ENCODE measurements at regions not wholly inside any gene's neighbourhood (a gene's known extent, or its start where the extent isn't known, plus 50 kb on each side); places are given as distances from the start of the nearest gene placed in this dataset.
"Not testable (repeated sequence)": the region's sequence is repeated elsewhere in the genome, so short reads cannot be mapped to it uniquely, and the experiment has no call there.

- no peak overlapping the region for H3K4me3 ChIP-seq (ENCODE audit: low read depth, low read length)
- TF ChIP-seq CTCF (IDR thresholded peaks at IDR 0.05; ENCODE audit: borderline replicate concordance, insufficient read depth, low read depth, low read length), result no peak
These were observed 438.2 kb upstream of the MAP2 start for GRCh38 chr2:208985644-208986043.

GRCh38 chr2:208990716-208991115, 433.1 kb upstream of the MAP2 start:
- no peak overlapping the region for H3K4me3 ChIP-seq (ENCODE audit: low read depth, low read length)
- TF ChIP-seq CTCF (IDR thresholded peaks at IDR 0.05; ENCODE audit: borderline replicate concordance, insufficient read depth, low read depth, low read length), result no peak

- no peak for TF ChIP-seq CTCF (IDR thresholded peaks at IDR 0.05; ENCODE audit: borderline replicate concordance, insufficient read depth, low read depth, low read length)
- no peak overlapping the region for H3K4me3 ChIP-seq (ENCODE audit: low read depth, low read length)
These were observed 423.9 kb upstream of the MAP2 start for GRCh38 chr2:208999911-209000310.

GRCh38 chr2:209002054-209002453, 421.8 kb upstream of the MAP2 start:
- H3K4me3 ChIP-seq (ENCODE audit: low read depth, low read length), result no peak overlapping the region
- TF ChIP-seq CTCF (IDR thresholded peaks at IDR 0.05; ENCODE audit: borderline replicate concordance, insufficient read depth, low read depth, low read length), result no peak

GRCh38 chr2:209005371-209005770, 418.5 kb upstream of the MAP2 start:
- TF ChIP-seq CTCF (IDR thresholded peaks at IDR 0.05; ENCODE audit: borderline replicate concordance, insufficient read depth, low read depth, low read length), result no peak
- H3K4me3 ChIP-seq (ENCODE audit: low read depth, low read length), result no peak overlapping the region

- no peak for TF ChIP-seq CTCF (IDR thresholded peaks at IDR 0.05; ENCODE audit: borderline replicate concordance, insufficient read depth, low read depth, low read length)
- no peak overlapping the region for H3K4me3 ChIP-seq (ENCODE audit: low read depth, low read length)
These were observed 415.1 kb upstream of the MAP2 start for GRCh38 chr2:209008636-209009287.

- H3K4me3 ChIP-seq (ENCODE audit: low read depth, low read length), result not testable (repeated sequence)
These were observed 405.2 kb upstream of the MAP2 start for GRCh38 chr2:209018633-209019032.

- TF ChIP-seq CTCF (IDR thresholded peaks at IDR 0.05; ENCODE audit: borderline replicate concordance, insufficient read depth, low read depth, low read length), result no peak
- no peak overlapping the region for H3K4me3 ChIP-seq (ENCODE audit: low read depth, low read length)
These were observed 394.6 kb upstream of the MAP2 start for GRCh38 chr2:209029249-209029648.

Measured in GM12875 (cell line).